Activated CD4-positive, CD25-positive, alpha-beta regulatory T cell treated with anti-CD3 and anti-CD28 coated beads, Interleukin-2, amount 50 U/mL, for 24 hours (primary cell): ENCODE measurements at regions not wholly inside any gene's neighbourhood (a gene's known extent, or its start where the extent isn't known, plus 50 kb on each side); places are given as distances from the start of the nearest gene placed in this dataset.

Source experiments
- ATAC-seq, 2 donors: fragments of 150-1000 bp; cut with Tn5 transposase; one replicate each; pipeline ENCODE4 v1.10.0; 2021; ENCODE audit warnings: mild to moderate bottlenecking in 1 of 2, moderate library complexity in 1 of 2

DNA sequence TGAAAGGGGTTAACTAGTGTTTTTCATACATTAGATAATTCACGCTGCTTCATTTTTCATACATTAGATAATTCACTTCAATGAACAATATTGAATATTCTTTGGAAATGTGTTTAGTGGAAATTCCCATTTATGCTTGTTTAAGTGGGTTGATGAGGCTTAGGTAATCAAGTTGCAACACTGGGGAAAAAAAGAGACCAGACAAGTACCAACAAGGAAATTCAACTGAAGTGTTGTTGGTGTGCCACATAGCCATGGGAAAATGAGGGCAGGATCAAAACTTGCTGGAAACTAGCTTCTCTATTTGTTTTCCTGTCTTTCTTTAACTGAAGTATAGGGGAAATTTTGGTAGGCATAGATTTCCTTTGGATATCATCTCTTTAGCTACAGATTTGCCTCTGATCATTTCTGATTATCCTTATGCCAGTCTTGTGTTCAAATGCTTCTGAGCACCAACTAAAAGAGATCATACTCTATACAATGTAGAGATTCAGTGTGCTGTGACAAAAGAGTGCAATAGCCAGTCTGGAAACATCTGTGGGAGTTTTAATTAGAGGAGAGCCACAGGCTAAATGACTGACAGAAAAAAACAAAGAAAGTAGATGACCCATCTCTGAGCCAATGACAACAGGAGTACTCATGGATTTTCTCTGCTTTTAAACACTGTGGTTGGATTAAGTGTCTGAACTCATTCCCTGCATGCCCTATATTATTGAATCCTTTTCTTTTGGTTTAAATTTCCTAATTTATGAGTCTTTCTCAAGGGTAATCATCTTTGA is 67.6 kb upstream of the CTSC start:
- ATAC-seq: no peak

- no peak for ATAC-seq
Observed at GRCh38 chr11:88404391-88404790, 66.9 kb upstream of the CTSC start.

DNA sequence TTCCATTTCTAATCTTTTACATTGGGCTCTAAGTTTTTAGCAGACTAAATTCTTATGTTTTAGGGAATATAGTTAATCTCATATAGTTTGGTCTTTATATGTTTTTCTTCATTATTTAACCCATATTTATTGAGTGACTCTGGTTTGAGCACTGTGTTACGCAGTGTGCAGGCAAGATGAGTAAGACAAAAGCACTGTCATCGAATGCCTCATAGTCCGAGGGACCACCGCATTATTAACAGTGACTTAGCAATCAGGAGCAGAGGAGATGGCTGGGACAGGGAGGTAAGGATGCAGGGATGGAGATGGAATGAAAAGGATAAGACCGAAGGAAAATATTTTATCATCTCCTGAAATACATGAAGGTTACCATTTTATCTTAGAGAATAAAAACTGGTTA is 65.2 kb upstream of the CTSC start:
- no peak for ATAC-seq

GRCh38 chr11:88402192-88402715 is 64.7 kb upstream of the CTSC start:
- no peak for ATAC-seq

GRCh38 chr11:88398791-88399570 is 61.4 kb upstream of the CTSC start:
- ATAC-seq: no peak

DNA sequence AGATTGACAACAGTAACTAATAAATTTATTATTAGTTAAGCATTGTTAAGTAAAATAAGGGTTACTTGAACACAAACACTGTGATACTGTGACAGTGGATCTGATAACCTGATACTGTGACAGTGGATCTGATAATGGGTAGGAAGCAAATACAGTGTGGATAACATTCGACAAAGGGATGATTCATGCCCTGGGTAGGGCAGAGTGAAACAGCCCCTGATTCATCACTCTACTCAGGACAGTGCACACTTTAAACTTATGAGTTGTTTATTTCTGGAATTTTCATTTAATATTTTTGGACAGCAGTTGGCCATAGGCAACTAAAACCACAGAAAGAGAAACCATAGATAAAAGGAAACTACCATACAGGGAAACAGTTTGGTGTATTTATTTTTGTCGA is 60.8 kb upstream of the CTSC start:
- ATAC-seq: peak; percentile 76 to 87

- ATAC-seq: no peak
Observed at GRCh38 chr11:88390254-88390653, 52.7 kb upstream of the CTSC start.

DNA sequence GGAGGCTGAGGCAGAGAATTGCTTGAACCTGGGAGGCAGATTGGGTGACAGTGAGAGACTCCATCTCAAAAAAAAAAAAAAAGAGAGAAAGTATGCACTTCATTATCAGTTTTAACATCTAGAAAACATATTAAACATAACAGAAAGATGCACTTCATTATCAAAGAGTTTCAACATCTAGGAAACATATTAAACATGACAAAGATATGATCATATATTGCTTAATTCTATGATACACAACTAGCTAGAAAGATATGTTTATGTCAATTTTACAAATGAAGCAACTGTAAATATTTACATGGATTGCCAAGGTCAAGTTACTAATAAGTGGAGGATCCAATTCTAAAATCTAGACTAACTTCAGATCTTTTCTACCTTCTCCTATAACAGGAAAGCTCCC is 50.4 kb upstream of the CTSC start:
- ATAC-seq: no peak
